ENCODE measurements at regions not wholly inside any gene's neighbourhood (a gene's known extent, or its start where the extent isn't known, plus 50 kb on each side); places are given as distances from the start of the nearest gene placed in this dataset.

DNA sequence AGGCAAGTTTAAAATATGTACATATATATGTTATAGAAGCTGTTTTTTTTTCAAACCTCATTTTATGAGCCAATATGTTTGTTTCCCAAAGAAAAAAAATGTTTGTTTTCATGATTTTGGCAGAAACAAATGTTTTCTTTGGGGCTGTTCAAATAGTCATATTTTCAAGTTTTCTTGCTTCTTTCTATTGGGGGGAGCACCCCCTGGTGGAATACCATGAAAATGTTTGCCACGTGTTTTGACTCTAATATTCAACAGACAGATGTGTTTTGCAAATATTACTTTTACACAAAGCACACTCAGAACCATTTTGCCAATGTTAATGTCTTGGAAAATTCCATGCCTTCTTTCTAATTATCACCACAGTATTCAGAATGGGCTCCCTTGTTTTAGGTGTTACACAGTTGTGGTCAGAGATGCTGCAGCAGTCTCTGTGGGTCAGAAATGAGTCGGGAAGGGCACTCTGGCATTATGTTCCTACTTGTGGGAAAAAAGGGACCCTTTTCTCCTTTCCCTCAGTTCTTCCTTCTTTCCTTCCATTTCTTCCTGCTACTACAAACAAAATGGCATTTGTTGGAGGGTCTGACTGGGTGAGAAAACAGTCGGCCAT lies 817.0 kb downstream of the TUSC7 start:
- TF ChIP-seq, protein P1, sequence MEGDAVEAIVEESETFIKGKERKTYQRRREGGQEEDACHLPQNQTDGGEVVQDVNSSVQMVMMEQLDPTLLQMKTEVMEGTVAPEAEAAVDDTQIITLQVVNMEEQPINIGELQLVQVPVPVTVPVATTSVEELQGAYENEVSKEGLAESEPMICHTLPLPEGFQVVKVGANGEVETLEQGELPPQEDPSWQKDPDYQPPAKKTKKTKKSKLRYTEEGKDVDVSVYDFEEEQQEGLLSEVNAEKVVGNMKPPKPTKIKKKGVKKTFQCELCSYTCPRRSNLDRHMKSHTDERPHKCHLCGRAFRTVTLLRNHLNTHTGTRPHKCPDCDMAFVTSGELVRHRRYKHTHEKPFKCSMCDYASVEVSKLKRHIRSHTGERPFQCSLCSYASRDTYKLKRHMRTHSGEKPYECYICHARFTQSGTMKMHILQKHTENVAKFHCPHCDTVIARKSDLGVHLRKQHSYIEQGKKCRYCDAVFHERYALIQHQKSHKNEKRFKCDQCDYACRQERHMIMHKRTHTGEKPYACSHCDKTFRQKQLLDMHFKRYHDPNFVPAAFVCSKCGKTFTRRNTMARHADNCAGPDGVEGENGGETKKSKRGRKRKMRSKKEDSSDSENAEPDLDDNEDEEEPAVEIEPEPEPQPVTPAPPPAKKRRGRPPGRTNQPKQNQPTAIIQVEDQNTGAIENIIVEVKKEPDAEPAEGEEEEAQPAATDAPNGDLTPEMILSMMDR (IDR thresholded peaks at IDR 0.05; ENCODE audit: low read depth, low read length): peak; percentile 44
- TF ChIP-seq, protein P2, sequence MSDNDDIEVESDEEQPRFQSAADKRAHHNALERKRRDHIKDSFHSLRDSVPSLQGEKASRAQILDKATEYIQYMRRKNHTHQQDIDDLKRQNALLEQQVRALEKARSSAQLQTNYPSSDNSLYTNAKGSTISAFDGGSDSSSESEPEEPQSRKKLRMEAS (IDR thresholded peaks at IDR 0.05; ENCODE audit: low read depth, low read length): peak; percentile 83
- TF ChIP-seq POLR2A (IDR thresholded peaks at IDR 0.05; ENCODE audit: extremely low read depth, insufficient read length) (no peak), MYC (IDR thresholded peaks at IDR 0.05; ENCODE audit: low read depth, low read length) (peak; percentile 33; the same call in 1 of the 2 replicates)
- DNase-seq (ENCODE audit: low read depth): peak; percentile 27

DNA sequence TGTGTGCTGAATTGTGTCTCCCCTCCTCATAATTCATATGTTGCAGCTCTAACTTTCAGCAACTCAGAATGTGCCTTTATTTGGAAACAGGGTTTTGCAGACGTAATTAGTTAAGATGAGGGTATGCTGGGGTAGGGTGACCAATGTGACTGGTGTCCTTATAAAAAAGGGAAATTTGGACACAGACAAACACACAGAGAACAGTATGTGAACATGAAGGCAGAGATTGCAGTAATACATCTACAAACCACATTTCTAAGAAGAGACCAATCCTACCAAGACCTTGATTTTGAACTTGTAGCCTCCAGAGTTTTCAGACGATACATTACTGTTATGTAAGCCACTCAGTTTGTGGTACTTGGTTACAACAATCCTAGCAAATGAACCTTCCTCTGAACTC lies 817.8 kb downstream of the TUSC7 start:
- TF ChIP-seq, protein P1 (IDR thresholded peaks at IDR 0.05; ENCODE audit: low read depth, low read length): no peak
- TF ChIP-seq MYC (IDR thresholded peaks at IDR 0.05; ENCODE audit: low read depth, low read length): no peak
- no peak for TF ChIP-seq POLR2A (IDR thresholded peaks at IDR 0.05; ENCODE audit: extremely low read depth, insufficient read length)
- TF ChIP-seq, protein P2 (IDR thresholded peaks at IDR 0.05; ENCODE audit: low read depth, low read length): no peak
- no peak overlapping the region for H3K4me3 ChIP-seq (ENCODE audit: low read depth, low read length)
- DNase-seq (ENCODE audit: low read depth): no peak

More for the DNA sequence above, 817.0 kb downstream of the TUSC7 start:
- no peak overlapping the region for H3K4me3 ChIP-seq (ENCODE audit: low read depth, low read length)

DNA sequence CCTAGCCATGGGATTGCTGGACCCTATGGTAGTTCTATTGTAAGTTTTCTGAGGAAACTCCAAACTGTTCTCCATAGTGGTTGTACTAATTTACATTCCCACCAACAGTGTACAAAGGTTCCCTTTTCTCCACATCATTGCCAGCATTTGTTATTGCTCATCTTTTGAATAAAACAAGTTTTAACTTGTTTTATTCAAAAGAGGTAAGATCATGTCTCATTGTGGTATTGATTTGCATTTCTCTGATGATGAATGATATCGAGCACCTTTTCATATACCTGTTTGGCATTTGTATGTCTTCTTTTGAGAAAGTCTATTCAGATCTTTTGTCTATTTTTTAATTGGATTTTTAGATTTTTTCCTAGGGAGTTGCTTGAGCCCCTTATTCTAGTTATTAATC lies 819.1 kb downstream of the TUSC7 start:
- DNase-seq (ENCODE audit: low read depth): no peak
- TF ChIP-seq, protein P1 (IDR thresholded peaks at IDR 0.05; ENCODE audit: low read depth, low read length): no peak
- no peak for TF ChIP-seq POLR2A (IDR thresholded peaks at IDR 0.05; ENCODE audit: extremely low read depth, insufficient read length)
- TF ChIP-seq, protein P2 (IDR thresholded peaks at IDR 0.05; ENCODE audit: low read depth, low read length): no peak
- TF ChIP-seq MYC (IDR thresholded peaks at IDR 0.05; ENCODE audit: low read depth, low read length): no peak
- H3K4me3 ChIP-seq (ENCODE audit: low read depth, low read length): no peak overlapping the region

DNA sequence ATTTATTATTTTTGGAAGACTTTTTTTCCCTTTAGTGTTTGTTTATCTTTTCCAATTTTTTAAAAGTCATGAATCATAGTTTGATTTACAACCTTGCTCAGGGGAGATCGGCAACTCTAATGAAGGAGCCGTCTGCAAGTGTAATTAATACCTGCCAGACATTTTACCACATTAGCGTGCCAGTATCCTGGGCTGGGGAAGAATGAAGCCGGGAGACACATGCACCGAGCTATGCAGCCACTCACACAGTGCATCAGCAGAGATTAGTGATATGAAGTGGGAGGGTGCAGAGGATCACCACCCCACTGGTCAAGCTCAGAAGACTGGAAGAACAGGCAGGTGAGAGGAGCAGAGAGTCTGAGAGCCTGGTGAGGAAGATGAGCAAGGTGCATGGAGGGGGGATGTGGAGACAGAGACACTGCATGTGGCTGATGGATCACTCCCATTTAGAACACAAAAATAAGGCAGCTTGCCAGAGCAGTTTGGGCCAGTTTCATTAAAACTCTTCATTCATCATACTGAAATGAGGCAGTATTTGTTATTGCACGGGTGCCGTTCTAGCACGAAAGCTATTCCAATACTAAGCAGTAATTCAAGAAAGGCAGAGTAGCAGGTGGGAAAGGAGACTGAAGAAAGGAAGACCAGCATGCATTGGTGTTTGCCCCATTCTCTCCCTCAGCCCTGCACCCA lies 821.6 kb downstream of the TUSC7 start:
- no peak overlapping the region for H3K4me3 ChIP-seq (ENCODE audit: low read depth, low read length)
- no peak for TF ChIP-seq POLR2A (IDR thresholded peaks at IDR 0.05; ENCODE audit: extremely low read depth, insufficient read length)
- no peak for TF ChIP-seq MYC (IDR thresholded peaks at IDR 0.05; ENCODE audit: low read depth, low read length)
- TF ChIP-seq, protein P2 (IDR thresholded peaks at IDR 0.05; ENCODE audit: low read depth, low read length): no peak
- no peak for DNase-seq (ENCODE audit: low read depth)

DNA sequence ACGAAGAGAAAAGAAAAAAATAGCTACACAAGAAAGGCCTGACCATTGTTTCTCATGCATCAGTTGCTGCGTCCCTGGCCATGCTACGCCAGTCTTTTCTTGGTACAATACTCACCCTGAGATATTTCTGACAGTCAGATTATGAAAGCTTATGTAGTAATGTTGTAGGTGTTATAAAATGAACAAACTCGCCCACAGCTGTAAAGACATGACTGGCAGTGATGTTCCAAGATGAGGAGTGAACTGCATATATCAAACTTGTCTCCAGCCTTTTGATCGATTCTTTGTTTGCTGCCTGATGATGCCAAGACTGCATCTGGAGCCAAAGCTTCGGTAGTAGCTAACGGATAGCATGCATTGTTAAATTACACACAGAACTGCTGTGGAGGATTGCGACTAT lies 822.7 kb downstream of the TUSC7 start:
- H3K4me3 ChIP-seq (ENCODE audit: low read depth, low read length): no peak overlapping the region
- TF ChIP-seq, protein P1 (IDR thresholded peaks at IDR 0.05; ENCODE audit: low read depth, low read length): no peak
- no peak for TF ChIP-seq MYC (IDR thresholded peaks at IDR 0.05; ENCODE audit: low read depth, low read length)
- TF ChIP-seq, protein P2 (IDR thresholded peaks at IDR 0.05; ENCODE audit: low read depth, low read length): no peak
- no peak for TF ChIP-seq POLR2A (IDR thresholded peaks at IDR 0.05; ENCODE audit: extremely low read depth, insufficient read length)
- DNase-seq (ENCODE audit: low read depth): no peak

DNA sequence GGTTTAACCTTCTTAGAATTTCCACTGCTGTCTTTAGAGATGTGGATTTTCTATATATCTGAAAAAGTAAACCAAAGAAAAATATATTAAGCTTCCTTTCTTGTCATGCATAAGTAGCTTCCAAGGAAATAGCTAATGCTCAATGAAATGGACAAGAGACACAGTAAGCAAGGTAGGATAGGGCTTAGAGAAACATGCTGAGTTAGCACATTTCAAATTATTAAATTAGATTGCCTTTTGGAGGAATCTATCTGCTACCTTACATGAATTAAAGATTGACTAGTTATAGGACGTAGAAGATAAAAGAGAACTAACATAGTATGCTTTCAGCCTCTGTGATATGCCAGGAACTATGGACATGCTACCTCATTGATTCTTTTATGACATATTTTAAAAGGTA lies 824.6 kb downstream of the TUSC7 start:
- no peak for DNase-seq (ENCODE audit: low read depth)
- TF ChIP-seq POLR2A (IDR thresholded peaks at IDR 0.05; ENCODE audit: extremely low read depth, insufficient read length) (no peak), MYC (IDR thresholded peaks at IDR 0.05; ENCODE audit: low read depth, low read length) (no peak)
- TF ChIP-seq, protein P1 (IDR thresholded peaks at IDR 0.05; ENCODE audit: low read depth, low read length): no peak
- TF ChIP-seq, protein P2 (IDR thresholded peaks at IDR 0.05; ENCODE audit: low read depth, low read length): no peak

More for the DNA sequence above, 824.6 kb downstream of the TUSC7 start:
- no peak overlapping the region for H3K4me3 ChIP-seq (ENCODE audit: low read depth, low read length)
